NB4 (cell line): ENCODE measurements at regions not wholly inside any gene's neighbourhood (a gene's known extent, or its start where the extent isn't known, plus 50 kb on each side); places are given as distances from the start of the nearest gene placed in this dataset.

Experiments
- CTCF ChIP-seq: IDR thresholded peaks from one replicate; pipeline ENCODE4 v1.5.1; 2012; ENCODE audit warnings: low read depth, low read length
- MYC ChIP-seq: IDR thresholded peaks from 2 replicates; pipeline ENCODE4 v1.6.1; 2011; ENCODE audit warnings: low read depth, low read length
- POLR2A ChIP-seq: IDR thresholded peaks from 2 replicates; pipeline ENCODE4 v1.6.1; 2011; ENCODE audit warnings: mild to moderate bottlenecking; ENCODE audit not compliant: insufficient read length; ENCODE audit errors: extremely low read depth

- TF ChIP-seq CTCF: no peak
- TF ChIP-seq POLR2A: no peak
- TF ChIP-seq MYC: no peak
These were observed 165.0 kb upstream of the ELAC2 start for GRCh38 chr17:13182854-13183253.
